WTC11 (cell line): ENCODE measurements at regions not wholly inside any gene's neighbourhood (a gene's known extent, or its start where the extent isn't known, plus 50 kb on each side); places are given as distances from the start of the nearest gene placed in this dataset.

Source experiments
- ATAC-seq: fragments of 200-7000 bp; cut with Tn5 transposase; 2 replicates; pipeline ENCODE4 v1.10.0; 2021; ENCODE audit warnings: mild to moderate bottlenecking, moderate library complexity
- CTCF ChIA-PET: fragments of 300-600 bp; sonication (Branson Sonifier 250); formaldehyde crosslinking; loops from one replicate; lab custom pipeline; 2021; ENCODE audit warnings: antibody characterized with exemption; lab: Charles Lee
- POLR2A ChIA-PET: fragments of 350-600 bp; sonication (Branson Sonifier 250); formaldehyde crosslinking; loops from one replicate; lab custom pipeline; 2021; ENCODE audit warnings: antibody characterized with exemption; lab: Charles Lee
- DNase-seq: peaks from one replicate; pipeline ENCODE4 v3.0.0; 2021; ENCODE audit warnings: low spot score
- H3K27ac Mint-ChIP-seq: 2 replicates; pipeline ENCODE4 v1.8.0; 2021; ENCODE audit warnings: mixed read lengths
- H3K27me3 Mint-ChIP-seq: 2 replicates; pipeline ENCODE4 v1.8.0; 2021; ENCODE audit warnings: low read depth, mild to moderate bottlenecking, moderate library complexity, mixed read lengths
- H3K36me3 Mint-ChIP-seq: 2 replicates; pipeline ENCODE4 v1.8.0; 2021; ENCODE audit warnings: mixed read lengths
- H3K4me1 Mint-ChIP-seq: 2 replicates; pipeline ENCODE4 v1.8.0; 2022; ENCODE audit warnings: mixed read lengths
- H3K4me3 Mint-ChIP-seq: 2 replicates; pipeline ENCODE4 v1.8.0; 2021; ENCODE audit warnings: mild to moderate bottlenecking, moderate library complexity, mixed read lengths
- H3K9me3 Mint-ChIP-seq: 2 replicates; pipeline ENCODE4 v1.8.0; 2021; ENCODE audit warnings: mixed read lengths
- AR ChIP-seq: fragments of 250-450 bp; sonication (Bioruptor Pico); IDR thresholded peaks from 2 replicates; pipeline ENCODE4 v1.9.0; 2021; ENCODE audit warnings: mild to moderate bottlenecking
- ATF2 ChIP-seq: sonication (generic); formaldehyde crosslinking; IDR thresholded peaks from 2 replicates; pipeline ENCODE4 v1.8.1; 2022; ENCODE audit warnings: low read depth, missing genetic modification reagents, borderline replicate concordance
- ATF3 ChIP-seq: sonication (generic); formaldehyde crosslinking; conservative IDR thresholded peaks from 2 replicates; pipeline ENCODE4 v1.8.1; 2022; ENCODE audit warnings: mild to moderate bottlenecking, missing genetic modification reagents
- CDX4 ChIP-seq: fragments of 250-450 bp; sonication (Bioruptor Pico); IDR thresholded peaks from 2 replicates; pipeline ENCODE4 v1.9.0; 2021; ENCODE audit warnings: moderate library complexity, mild to moderate bottlenecking, inconsistent platforms, borderline replicate concordance
- CREM ChIP-seq: sonication (generic); formaldehyde crosslinking; IDR thresholded peaks from 2 replicates; pipeline ENCODE4 v1.8.1; 2022; ENCODE audit warnings: mild to moderate bottlenecking, missing genetic modification reagents, moderate library complexity
- FOXK1 ChIP-seq: sonication (generic); formaldehyde crosslinking; IDR thresholded peaks from 2 replicates; pipeline ENCODE4 v1.8.0; 2022; ENCODE audit warnings: mild to moderate bottlenecking, moderate library complexity, missing genetic modification reagents
- MYBL2 ChIP-seq: sonication (generic); formaldehyde crosslinking; IDR thresholded peaks from 2 replicates; pipeline ENCODE4 v1.8.1; 2023; ENCODE audit warnings: mild to moderate bottlenecking, moderate library complexity, missing genetic modification reagents
- NFATC4 ChIP-seq: fragments of 250-450 bp; sonication (Bioruptor Pico); IDR thresholded peaks from 2 replicates; pipeline ENCODE4 v1.9.0; 2021; ENCODE audit warnings: mild to moderate bottlenecking
- NFE2L1 ChIP-seq: sonication (generic); formaldehyde crosslinking; IDR thresholded peaks from 2 replicates; pipeline ENCODE4 v1.8.1; 2023; ENCODE audit warnings: missing genetic modification reagents
- PRDM15 ChIP-seq: sonication (generic); formaldehyde crosslinking; IDR thresholded peaks from 2 replicates; pipeline ENCODE4 v1.8.0; 2022; ENCODE audit warnings: missing genetic modification reagents
- RELA ChIP-seq: sonication (generic); formaldehyde crosslinking; IDR thresholded peaks from 2 replicates; pipeline ENCODE4 v1.8.1; 2022; ENCODE audit warnings: missing genetic modification reagents, mild to moderate bottlenecking, borderline replicate concordance
- RORB ChIP-seq: fragments of 250-450 bp; sonication (Bioruptor Pico); IDR thresholded peaks from 2 replicates; pipeline ENCODE4 v1.9.0; 2021; ENCODE audit warnings: mild to moderate bottlenecking
- SOX15 ChIP-seq: fragments of 250-450 bp; sonication (Bioruptor Pico); IDR thresholded peaks from 2 replicates; pipeline ENCODE4 v1.9.0; 2021; ENCODE audit warnings: mild to moderate bottlenecking
- STAT6 ChIP-seq: sonication (generic); formaldehyde crosslinking; conservative IDR thresholded peaks from 2 replicates; pipeline ENCODE4 v1.8.1; 2023; ENCODE audit warnings: mild to moderate bottlenecking, low read depth, missing genetic modification reagents, moderate library complexity
- TEAD4 ChIP-seq: sonication (generic); formaldehyde crosslinking; IDR thresholded peaks from 2 replicates; pipeline ENCODE4 v1.8.0; 2022; ENCODE audit warnings: mild to moderate bottlenecking, missing genetic modification reagents
- USF2 ChIP-seq: sonication (generic); formaldehyde crosslinking; IDR thresholded peaks from 2 replicates; pipeline ENCODE4 v1.8.1; 2023; ENCODE audit warnings: mild to moderate bottlenecking, missing genetic modification reagents, moderate library complexity
- ZMAT4 ChIP-seq: fragments of 250-450 bp; sonication (Bioruptor Pico); IDR thresholded peaks from 2 replicates; pipeline ENCODE4 v1.9.0; 2021; ENCODE audit warnings: mild to moderate bottlenecking
- ZNF232 ChIP-seq: sonication (generic); formaldehyde crosslinking; IDR thresholded peaks from 2 replicates; pipeline ENCODE4 v1.8.0; 2022; ENCODE audit warnings: mild to moderate bottlenecking, missing genetic modification reagents
- ZNF532 ChIP-seq: fragments of 250-450 bp; sonication (Bioruptor Pico); IDR thresholded peaks from 2 replicates; pipeline ENCODE4 v1.9.0; 2021; ENCODE audit warnings: mild to moderate bottlenecking, borderline replicate concordance

GRCh38 chr2:48175254-48175653 is 139.2 kb upstream of the FOXN2 start (continued):
- TF ChIP-seq CDX4 (no peak), SOX15 (CRISPR knock-in tag) (no peak), ZMAT4 (CRISPR knock-in tag) (no peak), ZNF532 (no peak), PRDM15 (CRISPR knock-in tag) (no peak), RELA (CRISPR knock-in tag) (no peak), MYBL2 (CRISPR knock-in tag) (no peak), ATF3 (CRISPR knock-in tag) (no peak)

GRCh38 chr2:48175656-48176055 is 138.8 kb upstream of the FOXN2 start:
- ChIA-PET CTCF (no interaction called here), POLR2A (no interaction called here)
- DNase-seq (no peak), ATAC-seq (no peak)
- no peak overlapping the region for H3K4me3 Mint-ChIP-seq
- peaks cover 16% of the 10 kb centered on the region for H3K9me3 Mint-ChIP-seq
- peaks cover 7% of the 10 kb centered on the region for H3K4me1 Mint-ChIP-seq
- H3K27me3 Mint-ChIP-seq = no peaks in the 10 kb centered on the region
- H3K27ac Mint-ChIP-seq = no peak overlapping the region
- H3K36me3 Mint-ChIP-seq = peaks cover 2% of the 10 kb centered on the region; the same call in 1 of the 2 replicates
- TF ChIP-seq NFE2L1 = no peak
- TF ChIP-seq SOX15 (CRISPR knock-in tag) = no peak
- TF ChIP-seq FOXK1 = no peak
- no peak for TF ChIP-seq STAT6 (CRISPR knock-in tag)
- TF ChIP-seq ATF2 (CRISPR knock-in tag) = no peak
- no peak for TF ChIP-seq ZNF232 (CRISPR knock-in tag)
- TF ChIP-seq TEAD4 (CRISPR knock-in tag) = no peak
- TF ChIP-seq USF2 (CRISPR knock-in tag) = no peak
- no peak for TF ChIP-seq AR
- no peak for TF ChIP-seq RORB (CRISPR knock-in tag)
- no peak for TF ChIP-seq NFATC4 (CRISPR knock-in tag)
- TF ChIP-seq CREM (CRISPR knock-in tag) = no peak
- no peak for TF ChIP-seq ATF3 (CRISPR knock-in tag)
